Brain microvascular endothelial cell (primary cell): ENCODE measurements at regions not wholly inside any gene's neighbourhood (a gene's known extent, or its start where the extent isn't known, plus 50 kb on each side); places are given as distances from the start of the nearest gene placed in this dataset.

Experiments
- DNase-seq: peaks from one replicate; pipeline ENCODE4 v3.0.0-alpha.2; 2020
- H3K27ac ChIP-seq: fragments of 250-450 bp; sonication (Bioruptor Pico); 2 replicates; pipeline ENCODE4 v1.5.1; 2020; ENCODE audit warnings: mild to moderate bottlenecking, moderate library complexity
- H3K27me3 ChIP-seq: fragments of 250-450 bp; sonication (Bioruptor Pico); replicated peaks from 2 replicates; pipeline ENCODE4 v1.5.1; 2020; ENCODE audit warnings: mild to moderate bottlenecking
- H3K36me3 ChIP-seq: fragments of 250-450 bp; sonication (Bioruptor Pico); replicated peaks from 2 replicates; pipeline ENCODE4 v1.5.1; 2020; ENCODE audit warnings: mild to moderate bottlenecking
- H3K4me3 ChIP-seq: 2 replicates; pipeline ENCODE4 v1.5.1; 2011; ENCODE audit warnings: low read depth, mild to moderate bottlenecking, control low read depth, low read length, moderate library complexity
- CTCF ChIP-seq: IDR thresholded peaks from 2 replicates; pipeline ENCODE4 v1.5.1; 2011; ENCODE audit warnings: low read depth, mild to moderate bottlenecking, moderate library complexity, low read length, control low read depth, inconsistent platforms; ENCODE audit errors: missing control alignments
- in situ Hi-C: cut with HindIII; loops from 2 replicates; pipeline ENCODE4 v1.10.0; 2017; ENCODE audit warnings: low sequenced_read_pairs, low pct_ligation_motif_present

- Histone ChIP-seq H3K27ac (peak overlapping the region; percentile 62), H3K27me3 (no peaks in the 10 kb centered on the region), H3K36me3 (no peaks in the 10 kb centered on the region), H3K4me3 (no peak overlapping the region)
- peak; percentile 83 for DNase-seq
- in situ Hi-C loops = no loop called here
- no peak for TF ChIP-seq CTCF
Measured at GRCh38 chr11:106281455-106282173, 204.2 kb downstream of the AASDHPPT start.

GRCh38 chr11:106286881-106287504 lies 209.5 kb downstream of the AASDHPPT start:
- no peak for DNase-seq
- Histone ChIP-seq H3K4me3 (no peak overlapping the region), H3K27ac (no peak overlapping the region), H3K36me3 (no peaks in the 10 kb centered on the region), H3K27me3 (no peaks in the 10 kb centered on the region)
- in situ Hi-C loops = no loop called here
- TF ChIP-seq CTCF = no peak

DNA sequence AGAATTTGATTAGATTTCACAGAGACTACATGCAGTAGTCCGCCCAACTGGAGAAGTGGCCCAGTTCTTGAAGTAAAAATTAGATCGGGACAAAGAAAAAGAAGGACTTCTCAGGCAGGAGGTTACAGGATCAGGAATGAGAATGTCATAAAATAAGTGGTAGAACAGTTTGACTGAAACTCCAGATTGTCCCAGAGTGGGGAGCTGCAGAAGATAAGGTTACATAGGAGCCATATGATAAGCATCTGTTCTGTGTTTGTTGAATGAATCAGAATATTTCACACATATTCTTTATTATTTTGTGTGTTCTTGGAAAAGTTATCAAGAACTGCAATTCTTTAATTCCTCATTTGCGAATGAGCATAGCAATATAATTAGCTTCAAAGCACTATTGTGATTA lies 210.6 kb downstream of the AASDHPPT start:
- H3K27me3 ChIP-seq = no peaks in the 10 kb centered on the region

GRCh38 chr11:106288822-106289387 lies 211.4 kb downstream of the AASDHPPT start:
- Histone ChIP-seq H3K36me3 (no peaks in the 10 kb centered on the region), H3K27me3 (no peaks in the 10 kb centered on the region), H3K27ac (no peak overlapping the region), H3K4me3 (no peak overlapping the region)
- peak; percentile 22 for TF ChIP-seq CTCF
- in situ Hi-C loops = no loop called here
- DNase-seq = no peak

More for the DNA sequence above, 210.6 kb downstream of the AASDHPPT start:
- no peak for DNase-seq
- no peak overlapping the region for H3K4me3 ChIP-seq
- in situ Hi-C loops = no loop called here
- TF ChIP-seq CTCF = no peak
- H3K36me3 ChIP-seq = no peaks in the 10 kb centered on the region
- no peak overlapping the region for H3K27ac ChIP-seq

- Histone ChIP-seq H3K27me3 (no peaks in the 10 kb centered on the region), H3K4me3 (no peak overlapping the region), H3K36me3 (no peaks in the 10 kb centered on the region), H3K27ac (no peak overlapping the region)
- DNase-seq = no peak
- in situ Hi-C loops = no loop called here
- TF ChIP-seq CTCF = no peak
Measured at GRCh38 chr11:106292526-106292925, 215.1 kb downstream of the AASDHPPT start.
